NCI-H187 treated with DMSO at 0.1 percent for 48 hours (cell line): ENCODE measurements at regions not wholly inside any gene's neighbourhood (a gene's known extent, or its start where the extent isn't known, plus 50 kb on each side); places are given as distances from the start of the nearest gene placed in this dataset.

Experiments used
- DNase-seq: peaks from one replicate; lab custom pipeline; 2025; lab: John Stamatoyannopoulos, UW

- no peak for DNase-seq
Measured at GRCh38 chr20:48571949-48572847, 255.6 kb downstream of the PREX1 start.

DNA sequence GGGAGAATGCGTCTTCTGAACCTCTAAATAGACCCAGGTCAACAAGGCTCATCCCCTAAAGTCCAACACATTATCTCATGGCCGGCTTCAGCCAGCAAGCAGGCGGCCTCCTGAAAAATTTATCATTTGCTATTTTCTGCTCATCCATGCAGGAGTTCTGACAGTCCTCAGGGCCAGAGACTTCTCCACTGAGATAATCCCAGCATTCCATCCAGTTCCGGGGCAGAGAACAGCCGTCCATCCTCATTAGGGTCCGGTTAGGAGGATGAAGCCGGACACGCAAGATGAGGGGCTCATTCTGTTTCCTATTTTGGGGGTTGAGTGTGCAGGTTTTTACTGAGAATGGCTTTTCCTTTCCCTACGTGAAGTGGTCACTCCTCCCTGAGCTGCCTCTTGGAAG lies 258.1 kb downstream of the PREX1 start:
- DNase-seq, result no peak

- no peak for DNase-seq
Measured at GRCh38 chr20:48568520-48568919, 259.3 kb downstream of the PREX1 start.

DNA sequence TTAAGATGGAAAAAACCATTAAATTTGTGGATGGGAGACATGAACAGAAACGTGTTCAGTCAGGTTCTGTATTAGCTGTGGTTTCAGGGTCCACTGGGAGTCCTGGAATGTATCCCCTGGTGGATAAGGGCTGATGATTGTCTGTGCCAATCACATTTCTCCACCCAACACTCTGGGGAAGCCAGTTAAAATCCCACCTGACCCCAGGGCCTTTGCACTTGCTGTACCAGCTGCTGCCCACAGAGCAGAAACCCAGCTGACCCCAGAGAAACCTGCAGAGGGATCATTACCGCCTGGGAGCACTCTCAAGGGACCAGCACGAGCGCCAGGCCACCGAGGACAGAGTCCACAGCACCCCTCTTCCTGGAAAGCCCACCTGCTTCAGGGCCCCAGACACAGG lies 260.7 kb downstream of the PREX1 start:
- DNase-seq, result no peak

DNA sequence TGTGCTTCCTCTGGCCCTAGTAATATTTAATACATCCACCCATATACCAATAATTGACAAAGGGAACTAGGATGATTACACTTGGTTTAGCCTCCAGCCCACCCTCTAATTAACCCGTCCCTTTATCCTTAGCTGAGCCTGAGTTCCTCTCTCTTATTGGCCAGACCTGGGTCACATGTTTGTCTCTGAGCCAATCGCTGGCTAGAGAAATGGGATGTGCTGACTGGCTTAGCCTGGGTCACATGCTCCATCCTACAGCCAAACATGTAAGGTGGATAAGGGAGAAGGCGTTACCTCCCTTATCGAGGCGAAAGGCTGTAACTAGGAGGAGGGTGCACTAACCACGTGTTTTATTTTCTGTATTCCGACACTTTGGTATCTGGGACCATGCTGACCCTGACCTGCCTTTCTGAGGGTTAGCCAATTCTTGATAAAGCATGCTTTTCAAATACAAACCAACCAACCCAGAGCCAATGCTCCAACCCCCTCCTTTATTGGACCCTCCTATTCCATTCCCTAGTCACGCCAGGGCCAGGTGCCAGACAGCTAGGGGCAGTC lies 262.7 kb downstream of the PREX1 start:
- no peak for DNase-seq

DNA sequence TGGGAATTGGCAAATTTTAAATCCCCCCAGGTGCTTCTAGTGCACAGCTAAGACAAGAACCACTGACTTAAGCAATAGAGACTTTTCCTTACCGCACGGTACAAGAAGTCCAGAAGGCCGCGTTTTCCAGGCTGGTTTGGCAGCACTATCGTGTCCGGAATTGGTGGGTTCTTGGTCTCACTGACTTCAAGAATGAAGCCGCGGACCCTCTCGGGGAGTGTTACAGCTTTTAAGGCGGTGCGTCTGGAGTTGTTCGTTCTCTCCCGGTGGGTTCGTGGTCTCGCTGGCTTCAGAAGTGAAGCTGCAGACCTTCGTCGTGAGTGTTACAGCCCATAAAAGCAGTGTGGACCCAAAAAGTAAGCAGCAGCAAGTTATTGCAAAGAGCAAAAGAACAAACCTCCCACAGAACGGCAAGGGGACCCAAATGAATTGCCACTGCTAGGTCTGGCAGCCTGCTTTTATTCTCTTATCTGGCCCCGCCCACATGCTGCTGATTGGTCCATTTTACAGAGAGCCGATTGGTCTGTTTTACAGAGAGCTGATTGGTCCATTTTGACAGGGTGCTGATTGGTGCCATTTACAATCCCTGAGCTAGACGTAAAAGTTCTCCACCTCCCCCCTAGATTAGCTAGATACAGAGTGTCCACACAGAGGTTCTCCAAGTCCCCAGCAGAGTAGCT lies 264.5 kb downstream of the PREX1 start:
- no peak for DNase-seq

DNA sequence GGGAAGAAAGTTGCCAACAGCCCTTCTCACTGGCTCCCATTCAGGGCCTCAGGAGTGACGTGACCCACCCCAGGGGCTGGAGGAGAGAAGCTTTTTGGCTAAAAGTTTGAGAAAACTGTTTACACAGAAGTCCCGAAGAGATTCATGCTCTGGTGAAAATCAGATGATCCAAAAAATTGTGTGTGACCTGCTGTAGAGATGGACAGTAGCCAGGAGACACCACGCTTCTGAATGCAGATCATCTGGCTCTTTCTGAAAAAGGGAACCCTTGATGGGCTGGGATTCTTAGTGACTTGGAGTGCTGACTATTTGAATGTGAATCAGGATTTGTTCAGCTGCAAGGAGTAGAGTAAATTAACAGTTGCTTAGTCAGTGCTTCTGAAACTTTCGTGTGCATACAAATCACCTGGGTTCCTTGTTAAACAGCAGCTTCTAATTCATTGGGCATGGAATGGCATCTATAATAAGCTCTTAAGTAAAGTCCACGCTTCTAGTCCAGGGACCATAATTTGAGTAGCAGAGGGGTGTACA lies 265.1 kb downstream of the PREX1 start:
- DNase-seq, result no peak

DNA sequence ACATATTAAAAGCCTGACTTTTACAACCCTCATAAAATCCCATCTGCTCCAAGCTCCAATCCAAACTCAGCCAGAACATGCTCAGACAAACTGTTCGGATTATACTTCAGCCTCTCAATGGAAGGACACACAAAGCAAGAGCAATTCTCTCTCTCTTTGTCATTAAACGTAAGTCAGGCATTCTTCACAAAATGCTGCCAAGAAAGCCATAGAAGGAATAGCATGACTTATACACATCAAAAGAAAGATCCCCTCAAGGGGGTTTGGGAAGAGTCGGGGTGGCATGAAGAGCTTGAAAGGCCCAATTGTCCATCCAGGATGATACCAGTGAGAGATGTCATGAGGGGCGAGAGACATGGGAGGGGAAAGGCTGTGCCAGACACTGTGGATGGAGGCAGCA lies 268.9 kb downstream of the PREX1 start:
- no peak for DNase-seq

DNA sequence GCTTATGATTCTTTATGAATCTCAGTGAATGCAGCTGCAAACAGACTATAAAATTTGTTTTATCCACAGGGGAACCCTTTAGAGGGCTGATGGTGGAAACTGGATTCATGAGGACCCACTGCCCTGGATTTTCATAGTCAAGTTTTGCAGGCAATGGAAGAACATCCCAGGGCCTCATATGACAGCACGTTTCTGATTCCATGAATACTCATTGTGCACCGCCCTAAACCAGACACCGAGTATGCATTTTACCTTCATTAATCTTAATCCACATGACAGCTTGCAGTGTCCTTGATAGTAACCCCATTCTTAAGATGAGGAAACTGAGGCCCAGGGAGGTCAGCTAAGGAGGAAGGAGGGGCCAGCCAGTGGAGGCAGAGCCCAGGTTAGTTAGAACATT lies 270.4 kb downstream of the PREX1 start:
- no peak for DNase-seq

- no peak for DNase-seq
Measured at GRCh38 chr20:48556956-48557355, 270.8 kb downstream of the PREX1 start.

DNA sequence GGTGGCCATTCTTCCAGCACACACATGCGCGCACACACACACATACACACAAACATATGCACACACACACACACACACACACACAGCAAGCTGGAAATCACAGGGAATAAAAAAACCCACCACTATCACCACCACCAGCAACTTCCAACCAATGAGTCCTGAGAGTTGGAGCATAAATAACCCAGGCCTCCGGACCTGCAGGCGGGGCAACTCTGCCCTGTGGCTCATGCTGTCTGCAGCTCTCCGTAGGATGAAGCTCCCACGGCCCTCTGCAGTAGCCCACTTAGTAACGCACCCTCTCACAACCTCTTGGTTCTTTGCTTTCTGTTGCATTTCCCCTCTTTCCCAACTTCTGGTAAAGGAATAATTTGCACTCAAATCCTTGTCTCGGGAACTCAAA lies 275.2 kb downstream of the PREX1 start:
- DNase-seq, result no peak

DNA sequence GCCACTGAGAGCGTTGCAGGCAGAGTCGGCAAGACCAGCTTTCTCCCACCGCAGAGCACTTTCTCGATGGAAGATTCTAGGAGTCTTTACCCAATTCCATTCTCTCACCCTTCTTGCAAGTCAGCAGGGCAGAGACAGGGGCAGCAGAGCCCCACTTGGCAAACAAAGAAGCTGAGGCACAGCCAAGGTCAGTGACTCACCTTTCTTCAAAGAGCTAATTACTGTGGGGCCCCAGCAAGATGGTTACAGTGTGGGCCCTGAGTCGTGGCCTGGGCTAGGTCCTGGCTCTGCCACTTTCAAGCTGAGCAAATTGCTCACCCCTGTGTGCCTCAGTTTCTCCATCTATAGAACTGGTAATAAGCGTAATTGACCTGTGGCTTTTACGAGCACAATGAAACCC lies 277.0 kb downstream of the PREX1 start:
- no peak for DNase-seq

DNA sequence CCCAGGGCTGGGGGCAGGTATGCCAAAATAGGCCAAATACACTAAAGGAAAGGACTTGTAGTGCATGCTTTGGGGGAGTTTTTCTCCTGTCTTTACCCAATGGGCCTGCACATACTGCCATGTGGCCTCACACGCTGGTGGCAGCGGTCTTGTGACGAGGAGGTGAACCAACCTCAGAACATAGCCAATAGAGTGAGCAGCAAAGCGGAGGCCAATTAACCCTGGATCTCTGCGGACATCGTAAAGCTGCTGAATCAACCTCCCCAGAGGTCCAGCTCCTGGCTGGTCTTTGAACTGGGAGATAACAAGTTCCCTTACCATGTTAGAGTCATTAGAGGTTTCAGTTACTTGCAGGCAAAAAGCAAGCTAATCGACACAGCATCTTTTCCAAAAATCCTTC lies 280.1 kb downstream of the PREX1 start:
- DNase-seq, result no peak

DNA sequence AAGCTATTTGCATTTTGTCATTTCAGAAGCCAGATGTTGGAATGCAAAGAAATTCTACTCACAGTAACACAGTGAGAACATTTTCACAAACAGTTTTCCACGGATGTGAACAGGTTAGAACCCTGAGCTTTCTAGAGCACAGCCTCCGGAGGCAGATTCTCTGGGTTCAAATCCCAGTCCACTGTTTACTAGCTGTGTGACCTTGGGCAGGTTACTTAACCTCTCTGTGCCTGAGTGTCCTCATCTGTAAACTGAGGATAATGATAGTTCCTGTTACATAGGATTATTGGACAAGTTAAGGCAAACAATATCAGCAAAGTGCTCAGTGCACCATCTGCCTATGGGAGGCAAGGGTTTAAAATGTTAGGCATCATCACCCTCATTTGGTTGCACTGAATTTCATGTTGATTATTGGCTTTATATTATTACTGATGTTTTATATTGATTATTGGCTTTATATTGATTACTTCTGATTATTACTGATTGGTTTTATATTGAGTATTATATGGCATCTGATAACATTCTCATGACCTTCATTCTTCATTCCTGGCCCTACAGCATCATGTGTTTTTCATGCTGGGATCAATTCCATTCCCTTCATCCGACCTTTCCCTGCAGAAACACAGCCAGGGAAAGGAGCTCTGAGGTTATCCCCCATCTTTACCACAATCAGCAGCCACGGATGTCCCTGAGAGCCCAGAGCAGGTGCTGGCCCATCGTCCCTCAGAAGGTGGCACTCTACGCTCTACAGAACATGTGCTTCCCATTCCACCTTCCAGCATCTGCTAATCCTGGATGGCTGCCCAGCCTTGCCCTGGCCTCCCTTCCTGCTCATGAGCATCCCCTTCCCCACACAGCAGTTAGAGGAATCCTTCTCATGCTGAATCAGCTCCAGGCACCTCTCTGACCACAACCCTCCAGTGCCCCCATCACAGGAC lies 283.1 kb downstream of the PREX1 start:
- DNase-seq, result no peak

GRCh38 chr20:48541581-48542071 lies 286.2 kb downstream of the PREX1 start:
- DNase-seq, result no peak

GRCh38 chr20:48538856-48539255 lies 288.9 kb downstream of the PREX1 start:
- DNase-seq, result no peak

DNA sequence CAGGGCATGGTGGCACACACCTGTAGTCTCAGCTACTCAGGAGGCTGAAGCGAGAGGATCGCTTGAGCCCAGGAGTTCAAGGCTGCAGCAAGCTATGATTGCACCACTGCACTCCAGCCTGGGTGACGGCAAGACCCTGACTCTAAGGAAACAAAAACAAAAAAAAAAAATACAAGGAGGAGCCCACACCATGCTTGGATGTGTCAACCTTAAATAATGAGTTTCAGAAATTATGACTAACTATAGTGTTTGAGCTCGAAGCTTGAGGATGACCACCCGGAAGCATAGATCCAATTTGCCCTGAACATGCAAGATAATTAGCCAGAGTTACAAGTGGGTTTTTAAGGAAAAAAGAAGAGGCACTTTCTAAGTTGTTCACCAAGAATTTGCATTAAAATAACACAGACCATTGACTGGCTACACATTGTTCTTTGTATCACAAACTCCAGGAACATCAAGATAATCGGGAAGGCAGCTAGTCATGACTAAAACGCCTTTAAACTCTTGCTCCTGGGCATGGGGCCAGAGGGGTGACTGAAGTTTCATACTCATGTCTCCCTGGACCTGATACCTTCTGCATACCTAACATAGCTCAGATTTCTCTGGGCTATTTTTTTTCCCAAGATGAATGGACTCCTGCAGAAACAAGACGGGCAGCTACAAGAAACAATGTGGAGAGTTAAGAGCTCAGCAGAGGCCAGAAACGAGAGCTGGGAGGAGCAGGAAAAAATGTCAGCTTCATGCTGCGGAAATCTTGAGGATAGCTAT lies 289.6 kb downstream of the PREX1 start:
- DNase-seq, result no peak

DNA sequence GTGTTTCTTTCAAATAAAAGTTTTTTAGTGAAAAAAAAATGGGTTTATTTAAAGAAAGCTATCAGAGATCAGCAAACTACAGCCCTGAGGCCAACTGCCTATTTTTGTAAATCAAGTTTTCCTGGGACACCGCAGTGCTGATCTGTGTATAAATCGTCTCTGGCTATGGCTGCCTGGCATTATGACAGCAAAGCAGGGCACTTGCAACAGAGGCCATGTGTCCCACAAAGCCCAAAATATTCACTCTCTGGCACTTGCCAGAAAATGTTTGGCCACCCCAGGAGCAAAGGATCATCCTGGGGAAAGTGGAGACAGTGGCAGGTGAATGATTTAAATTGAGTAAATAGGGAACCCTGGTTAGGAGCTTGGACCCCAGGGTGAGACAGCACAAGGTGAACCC lies 291.6 kb downstream of the PREX1 start:
- no peak for DNase-seq

GRCh38 chr20:48535556-48535955 lies 292.2 kb downstream of the PREX1 start:
- DNase-seq, result no peak

- DNase-seq, result no peak
Measured at GRCh38 chr20:48532028-48532427, 295.8 kb downstream of the PREX1 start.

DNA sequence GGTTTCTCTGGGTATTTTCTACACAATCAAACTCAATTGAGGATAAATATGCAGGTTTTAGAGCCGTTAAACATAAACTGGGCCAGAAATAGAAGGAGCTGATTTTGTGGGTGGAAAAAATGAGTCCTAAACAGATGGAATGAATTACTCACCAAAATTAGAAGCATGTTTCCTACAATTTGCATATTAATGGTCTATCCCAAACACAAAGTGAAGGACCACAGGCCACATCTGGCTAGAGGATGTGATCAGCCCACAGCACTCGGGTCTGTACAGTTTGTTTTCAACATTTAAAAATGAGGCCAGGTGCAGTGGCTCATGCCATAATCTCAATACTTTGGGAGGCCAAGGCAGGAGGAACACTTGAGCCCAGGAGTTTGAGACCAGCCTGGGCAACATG lies 296.3 kb downstream of the PREX1 start:
- no peak for DNase-seq
